ENCODE measurements at regions not wholly inside any gene's neighbourhood (a gene's known extent, or its start where the extent isn't known, plus 50 kb on each side); places are given as distances from the start of the nearest gene placed in this dataset.

DNA sequence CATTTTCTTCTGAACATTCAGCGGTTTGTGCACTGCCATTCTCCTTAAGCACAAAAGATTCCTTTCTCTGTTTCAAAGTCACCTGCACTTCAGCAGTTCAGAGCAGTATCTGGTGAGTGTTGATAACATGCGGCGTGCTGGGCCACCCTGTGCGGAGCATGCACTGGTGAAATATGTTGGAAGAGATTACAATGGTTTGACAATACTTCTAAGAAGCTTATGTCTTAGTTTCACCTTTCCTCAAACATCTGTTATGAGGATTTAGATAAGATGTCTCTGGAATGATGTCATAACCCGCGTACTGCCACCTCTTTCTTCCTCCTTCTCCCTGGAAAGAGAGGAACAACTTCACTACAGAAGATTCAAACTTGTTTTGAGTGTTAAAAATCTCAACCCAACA, 650.3 kb downstream of the AJAP1 start:
- DNase-seq (ENCODE audit: low read depth in 2 of 2, low spot score in 1 of 2): no peak

DNA sequence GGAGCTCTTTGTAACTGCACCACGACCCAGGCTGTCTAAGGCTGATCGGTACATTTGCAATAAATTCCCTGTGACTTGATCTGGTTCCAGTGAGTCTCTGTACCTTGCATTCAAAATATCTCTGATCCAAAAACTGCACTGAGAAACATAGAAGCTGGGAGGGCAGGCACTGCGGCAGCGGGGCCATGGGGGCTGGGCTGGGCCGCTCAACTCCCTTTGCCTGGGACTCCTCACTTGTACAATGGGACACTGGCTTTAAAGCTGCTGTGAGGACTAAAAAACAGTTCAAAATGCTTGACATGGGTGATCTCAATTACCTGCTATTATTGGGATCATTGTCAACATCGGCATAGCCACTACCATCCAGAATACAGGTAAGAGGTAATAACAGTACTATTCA, 644.0 kb downstream of the AJAP1 start:
- no peak for DNase-seq (ENCODE audit: low read depth in 2 of 2, low spot score in 1 of 2)

DNA sequence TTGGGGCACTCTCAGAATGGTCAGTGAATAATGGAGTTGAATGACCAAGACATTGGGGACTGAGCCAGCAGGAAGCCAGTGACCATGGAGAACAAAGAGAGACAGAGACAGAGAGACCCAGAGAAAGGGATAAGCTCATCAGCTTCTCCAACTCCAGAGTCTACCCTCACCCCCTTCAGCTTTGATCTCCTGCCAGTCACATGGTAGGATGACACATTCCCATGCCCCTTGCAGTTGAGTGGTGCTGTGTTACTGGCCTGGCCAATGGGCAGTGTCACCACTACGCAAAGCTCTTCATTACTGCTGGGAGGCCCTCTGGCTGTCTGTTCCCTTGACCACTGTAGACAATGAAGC, 643.5 kb downstream of the AJAP1 start:
- DNase-seq (ENCODE audit: low read depth in 2 of 2, low spot score in 1 of 2): no peak

DNA sequence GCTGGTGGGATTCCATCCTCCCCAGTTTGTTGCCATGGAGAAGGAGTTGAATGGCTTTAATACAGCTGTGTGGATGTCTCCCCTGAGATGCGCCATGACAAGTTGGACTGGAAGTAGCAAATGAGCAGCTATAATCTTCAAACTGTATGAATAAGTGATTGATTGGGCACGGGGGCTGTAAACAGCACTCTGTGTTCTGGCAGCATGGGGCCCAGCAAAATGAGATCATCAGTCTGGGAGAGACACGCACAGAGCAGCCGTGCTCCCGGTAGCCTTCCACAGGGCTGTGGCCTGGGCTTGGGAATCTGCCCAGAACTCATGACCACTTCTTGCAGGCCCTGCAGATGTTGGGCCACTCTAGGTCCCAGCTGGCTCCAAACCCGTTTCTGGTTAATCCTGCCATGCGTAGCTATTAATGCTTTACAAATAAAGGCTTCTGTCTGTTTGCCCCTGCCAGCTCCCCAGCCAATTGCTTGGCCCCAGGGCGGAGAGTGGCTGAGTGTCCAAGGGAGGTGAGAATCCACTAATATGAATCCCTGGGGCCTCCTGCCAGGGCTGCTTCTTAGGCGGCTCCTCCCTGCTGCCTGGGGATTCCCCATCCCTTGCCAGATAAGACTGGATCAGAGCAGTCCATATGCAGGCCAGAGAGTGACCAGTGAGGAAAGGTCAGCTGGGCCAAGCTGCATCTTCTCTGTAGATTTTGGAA, 642.9 kb downstream of the AJAP1 start:
- DNase-seq (ENCODE audit: low read depth in 2 of 2, low spot score in 1 of 2): no peak

DNA sequence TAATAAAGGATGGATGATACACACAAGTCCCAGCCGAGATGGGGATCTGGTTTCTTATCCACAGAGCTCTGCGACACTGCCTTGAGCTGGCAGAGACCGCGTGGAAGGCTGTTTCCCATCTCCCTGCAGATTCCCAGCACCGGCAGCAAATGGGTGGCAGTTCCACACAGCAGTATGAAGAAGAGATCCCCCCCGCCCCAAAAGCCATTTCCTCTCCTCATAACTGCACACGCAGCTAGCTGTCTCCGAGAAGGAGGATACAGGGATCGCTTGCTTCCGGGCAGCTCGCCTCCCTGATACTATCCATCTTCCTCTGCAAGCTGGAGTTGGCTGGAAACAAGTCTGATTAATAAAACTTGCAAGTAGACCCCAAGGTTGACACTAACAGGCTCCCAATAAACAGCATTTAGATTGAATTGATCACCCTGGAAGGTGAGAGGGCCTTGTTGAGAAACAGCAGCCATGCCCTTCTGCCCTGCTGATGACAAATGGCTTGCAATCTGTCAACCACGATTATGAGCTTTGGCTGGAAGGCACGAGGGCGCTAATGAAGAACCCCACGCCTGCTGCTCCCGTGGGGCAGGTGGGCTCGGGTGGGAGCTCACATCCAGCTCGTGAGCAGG, 642.3 kb downstream of the AJAP1 start:
- no peak for DNase-seq (ENCODE audit: low read depth in 2 of 2, low spot score in 1 of 2)

DNA sequence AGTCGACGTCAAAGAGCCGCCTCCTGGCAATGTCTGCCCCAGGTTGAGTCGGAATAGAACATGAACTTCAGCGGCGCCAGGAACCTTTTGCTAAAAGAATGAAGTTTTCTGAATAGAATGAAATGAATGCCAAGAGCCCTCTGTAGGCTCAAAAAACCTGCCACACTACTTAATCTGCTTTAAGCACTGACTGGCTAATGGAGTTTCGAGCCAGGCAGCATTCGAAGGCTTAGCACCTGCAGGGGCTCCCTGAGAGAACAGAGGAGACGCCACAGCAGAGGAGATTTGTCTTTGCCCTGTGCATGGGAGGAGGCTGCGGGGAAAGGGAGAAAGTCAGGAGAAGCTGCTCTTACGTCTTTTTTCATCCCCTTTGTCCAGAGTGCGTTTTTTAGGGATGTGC, 641.7 kb downstream of the AJAP1 start:
- no peak for DNase-seq (ENCODE audit: low read depth in 2 of 2, low spot score in 1 of 2)

DNA sequence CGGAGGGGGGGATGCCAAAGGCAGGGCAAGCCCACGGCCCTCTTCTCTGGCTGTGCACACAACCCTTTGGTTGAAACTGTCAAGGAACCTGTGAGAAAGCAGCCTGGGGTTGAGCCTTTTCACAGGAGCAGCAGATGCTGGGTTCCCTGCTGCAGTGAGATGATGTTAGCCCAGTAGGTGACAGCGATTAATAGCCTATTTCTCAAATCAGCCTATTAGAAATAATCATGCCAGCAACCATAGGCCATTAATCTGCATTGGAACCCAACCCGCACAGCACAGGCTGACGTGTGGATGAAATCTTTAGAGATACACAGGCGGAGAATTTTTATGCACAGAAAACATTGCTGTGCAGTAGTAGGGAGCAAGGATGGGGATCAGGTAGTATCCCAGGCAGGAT, 637.5 kb downstream of the AJAP1 start:
- DNase-seq (ENCODE audit: low read depth in 2 of 2, low spot score in 1 of 2): no peak

DNA sequence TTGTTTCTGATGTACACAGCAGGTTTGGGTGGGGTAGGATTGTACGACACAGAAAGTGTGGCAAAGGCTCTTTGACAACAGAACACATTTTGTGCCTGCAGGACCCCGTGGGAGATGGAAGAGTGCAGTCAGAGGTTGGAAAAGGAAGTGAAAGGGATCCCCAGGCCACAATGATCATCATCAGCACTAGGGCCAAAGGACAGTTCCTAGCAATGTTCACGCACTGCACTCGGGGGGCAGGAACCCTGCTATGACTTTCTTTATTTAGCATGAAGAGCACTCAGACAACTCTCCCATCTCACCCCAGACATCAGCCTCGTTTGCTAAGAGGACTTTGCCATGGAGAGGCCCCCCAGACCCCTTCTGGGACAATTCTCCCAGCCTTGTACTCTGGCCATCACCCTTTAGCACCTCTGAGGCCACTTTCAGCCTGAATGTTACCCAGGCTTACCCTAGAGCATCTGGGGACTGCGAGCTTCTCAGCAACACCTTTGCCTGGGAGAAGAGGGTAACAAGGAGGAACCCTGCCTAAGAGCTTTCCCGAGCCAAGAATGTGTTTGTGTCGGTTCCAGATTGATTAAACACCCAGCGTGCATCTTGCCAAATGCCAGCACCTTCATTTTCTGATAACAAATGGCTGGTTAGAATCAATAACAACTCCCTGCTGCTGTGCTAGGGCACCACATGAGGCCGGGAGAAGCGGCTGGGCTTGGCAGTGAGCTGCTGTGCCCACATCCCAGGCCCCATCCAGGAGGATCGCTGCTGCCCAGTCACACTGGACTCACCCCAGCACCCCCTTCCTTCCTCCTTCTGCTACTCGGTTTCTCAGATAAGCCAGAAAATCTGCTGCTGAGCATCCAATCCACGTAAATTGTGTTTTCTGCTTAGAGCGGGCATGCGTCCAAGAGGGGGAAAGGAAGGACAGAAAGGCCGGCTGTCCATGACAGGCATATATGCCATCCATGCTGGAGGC, 633.1 kb downstream of the AJAP1 start:
- no peak for DNase-seq (ENCODE audit: low read depth in 2 of 2, low spot score in 1 of 2)

DNA sequence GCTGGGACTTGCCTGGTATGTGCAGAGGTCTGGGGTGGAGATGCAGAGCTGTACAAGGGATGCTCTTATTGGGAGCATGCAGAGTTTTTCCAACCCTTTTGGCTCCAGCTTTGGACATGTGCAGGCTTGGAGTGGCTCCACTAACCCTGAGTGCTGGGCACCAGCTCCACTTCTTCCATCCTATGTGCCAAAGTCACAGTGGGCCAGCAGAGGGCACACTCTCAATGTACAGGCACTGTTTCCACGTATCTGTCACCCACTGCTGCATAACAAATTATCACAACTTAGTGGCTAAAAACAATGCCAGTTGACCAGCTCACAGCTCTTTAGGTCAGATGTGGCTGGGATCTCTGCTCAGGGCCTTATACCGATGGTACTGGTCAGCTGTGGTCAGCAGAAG, 631.8 kb downstream of the AJAP1 start:
- DNase-seq (ENCODE audit: low read depth in 2 of 2, low spot score in 1 of 2): peak in 1 of 2 donors; percentile 6

DNA sequence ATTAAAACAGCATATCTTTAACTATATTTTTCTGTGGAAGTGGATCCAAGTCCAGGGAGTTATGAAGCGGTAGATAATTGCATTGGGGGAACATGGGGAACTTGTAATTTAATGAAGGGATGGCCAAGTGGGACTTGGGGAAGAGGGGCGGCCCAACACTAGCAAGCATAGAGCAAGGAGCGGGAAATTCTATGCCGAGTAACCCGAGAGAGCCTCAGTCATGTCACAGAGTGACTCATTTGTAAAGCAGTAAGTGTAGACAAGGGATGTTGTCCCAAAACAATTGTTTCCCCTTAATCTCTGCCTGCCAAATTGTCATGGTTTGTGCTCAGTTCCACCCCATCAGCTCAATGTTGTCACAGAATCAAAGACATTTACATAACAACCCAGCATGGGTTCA, 620.1 kb downstream of the AJAP1 start:
- DNase-seq (ENCODE audit: low read depth in 2 of 2, low spot score in 1 of 2): no peak

DNA sequence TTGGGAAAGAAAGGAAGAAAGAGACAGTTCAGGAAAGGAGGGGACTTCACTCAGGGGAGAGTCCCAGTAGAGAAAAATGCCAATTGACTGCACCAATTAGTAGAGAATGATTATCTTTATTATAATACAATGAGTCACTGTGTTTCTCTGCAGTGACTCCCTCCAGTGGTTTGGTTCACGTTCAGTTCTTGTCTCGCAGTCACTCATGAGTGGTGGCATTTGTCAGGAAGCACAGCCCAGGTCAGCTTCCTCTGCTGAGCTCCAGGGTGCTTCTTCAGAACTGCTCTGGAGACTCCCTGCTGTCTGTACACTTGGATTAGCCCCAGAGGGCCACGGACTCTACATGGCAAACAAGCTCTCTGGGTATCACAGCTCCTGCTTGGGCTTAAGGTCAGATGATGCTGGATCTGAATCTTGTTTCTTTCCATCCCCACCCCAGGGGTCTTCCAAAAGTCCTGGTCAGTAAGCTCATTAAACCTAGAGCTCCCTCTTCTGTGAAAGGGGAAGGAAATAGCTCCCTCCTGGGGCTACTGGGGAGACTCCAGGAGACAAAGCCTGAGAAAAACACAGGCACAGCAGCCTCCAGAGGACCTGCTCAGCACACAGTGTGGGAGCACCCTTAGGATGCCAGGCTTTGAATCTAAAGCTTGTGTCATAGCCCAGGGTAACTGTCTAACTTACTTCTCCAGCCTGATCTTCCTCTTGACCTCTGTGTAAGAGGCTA, 619.0 kb downstream of the AJAP1 start:
- DNase-seq (ENCODE audit: low read depth in 2 of 2, low spot score in 1 of 2): no peak

DNA sequence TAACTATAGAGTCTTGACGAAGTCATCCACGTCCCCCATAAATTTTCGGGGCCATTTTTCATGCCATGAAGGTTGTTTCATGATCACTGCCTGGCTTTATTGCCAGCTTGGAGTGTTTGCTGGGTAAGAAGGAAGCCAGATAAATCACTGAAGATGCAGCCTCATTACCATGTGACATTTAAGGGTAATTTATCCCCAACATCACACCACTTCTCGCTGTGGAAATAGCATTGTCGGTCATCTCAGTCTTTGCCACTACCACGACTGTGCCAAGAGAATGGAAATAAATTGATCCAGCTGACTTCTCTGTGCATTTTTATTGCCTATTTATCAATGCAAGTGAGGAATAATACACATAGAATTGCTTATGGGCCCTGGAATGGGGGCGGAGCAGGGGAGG, 617.9 kb downstream of the AJAP1 start:
- DNase-seq (ENCODE audit: low read depth in 2 of 2, low spot score in 1 of 2): no peak

DNA sequence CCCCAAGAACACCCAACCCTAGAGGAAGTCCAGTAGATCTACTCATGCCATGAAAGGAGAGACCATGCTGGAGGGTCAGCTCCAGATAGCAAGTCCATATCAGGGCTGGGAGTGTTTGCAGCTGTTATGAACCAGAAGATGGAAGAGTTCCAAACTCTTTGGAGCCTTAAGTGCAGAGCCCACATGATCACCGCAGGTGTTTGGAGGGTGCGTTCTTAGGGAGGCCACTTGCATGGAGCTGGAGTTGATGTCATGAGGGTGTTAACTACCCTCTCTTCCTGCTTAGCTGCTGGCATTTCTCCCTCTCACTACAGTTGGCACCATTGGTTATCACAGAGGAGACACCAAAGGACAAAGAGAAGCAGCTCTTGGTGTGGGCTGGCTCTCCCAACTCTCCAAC, 616.9 kb downstream of the AJAP1 start:
- no peak for DNase-seq (ENCODE audit: low read depth in 2 of 2, low spot score in 1 of 2)

DNA sequence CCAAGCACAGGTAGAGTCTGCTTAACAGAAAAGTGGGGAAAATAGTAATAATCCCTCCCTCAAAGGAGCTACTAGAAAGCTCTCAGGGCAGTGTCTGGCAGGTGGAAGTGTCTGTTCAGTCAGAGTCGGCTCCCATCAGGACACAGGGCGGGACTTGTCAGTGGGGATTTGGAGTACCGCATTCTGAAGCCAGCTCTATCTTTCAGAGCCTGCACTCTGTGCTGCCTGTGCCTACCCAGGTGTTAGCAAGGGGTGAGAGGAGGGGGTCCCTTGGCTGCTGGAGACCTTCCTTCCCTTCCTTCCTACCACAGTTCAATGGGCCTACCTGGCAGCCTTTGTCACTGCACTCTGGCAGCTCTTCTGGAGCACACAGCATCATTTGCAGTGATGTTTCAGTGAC, 615.5 kb downstream of the AJAP1 start:
- no peak for DNase-seq (ENCODE audit: low read depth in 2 of 2, low spot score in 1 of 2)

DNA sequence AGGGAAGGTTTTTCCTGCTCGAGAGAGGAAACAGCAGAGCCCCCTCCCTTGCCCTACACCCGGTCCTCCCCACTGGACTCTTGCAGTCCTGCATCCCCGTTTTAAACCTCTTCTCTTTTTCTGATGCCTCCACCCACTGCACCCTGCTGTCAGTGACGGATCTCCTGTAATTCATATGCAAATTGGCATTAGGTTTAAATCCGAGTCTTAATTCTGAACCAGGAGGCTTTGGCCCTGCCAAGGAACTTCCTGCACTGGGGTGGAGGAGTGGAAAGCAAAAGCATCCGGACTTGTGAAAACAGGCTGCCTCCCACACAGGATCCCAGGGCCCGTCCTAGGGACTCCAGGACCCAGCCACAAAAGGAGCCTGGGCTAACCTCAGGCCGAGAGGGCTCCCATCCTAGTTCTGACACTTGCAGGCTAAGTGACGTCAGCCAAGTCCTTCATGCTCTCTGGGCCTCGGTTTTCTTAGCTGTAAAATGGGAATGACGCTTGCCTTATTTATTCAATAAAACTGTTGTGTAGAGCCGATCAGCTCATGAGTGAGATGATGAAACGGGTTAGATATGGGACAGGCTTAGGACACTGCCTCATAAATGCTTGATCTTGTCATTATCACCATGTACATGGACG, 613.3 kb downstream of the AJAP1 start:
- DNase-seq (ENCODE audit: low read depth in 2 of 2, low spot score in 1 of 2): no peak

DNA sequence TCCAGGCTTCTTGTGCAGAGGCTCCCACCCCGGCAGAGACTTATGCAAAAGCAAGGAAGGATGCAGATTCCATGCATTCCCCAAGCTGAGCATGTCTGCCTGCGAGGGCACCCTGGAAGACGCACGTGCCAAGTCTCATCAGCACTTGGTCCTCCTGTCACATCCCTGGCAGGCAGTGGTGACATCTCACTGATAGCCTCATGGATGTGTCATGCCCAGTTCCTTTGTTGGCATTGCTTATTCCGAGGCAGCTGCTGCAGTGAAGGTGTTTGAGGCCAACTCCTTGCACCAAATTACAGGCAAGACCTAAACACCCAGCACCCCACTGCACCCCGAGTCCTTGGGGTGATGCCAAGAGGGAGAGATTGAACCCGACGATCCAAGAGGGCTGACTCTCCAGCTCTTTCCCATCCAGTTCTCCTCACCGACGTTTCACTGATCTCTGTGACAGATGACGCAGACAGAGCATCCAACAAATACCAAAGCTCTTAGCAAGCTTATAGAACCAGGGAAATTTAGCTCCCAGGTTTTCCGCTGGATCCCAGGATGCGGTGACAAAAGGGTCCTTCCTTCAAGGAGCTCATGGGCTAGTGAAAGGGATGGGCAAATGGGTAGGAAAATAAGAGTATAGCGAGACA, 611.1 kb downstream of the AJAP1 start:
- DNase-seq (ENCODE audit: low read depth in 2 of 2, low spot score in 1 of 2): no peak

DNA sequence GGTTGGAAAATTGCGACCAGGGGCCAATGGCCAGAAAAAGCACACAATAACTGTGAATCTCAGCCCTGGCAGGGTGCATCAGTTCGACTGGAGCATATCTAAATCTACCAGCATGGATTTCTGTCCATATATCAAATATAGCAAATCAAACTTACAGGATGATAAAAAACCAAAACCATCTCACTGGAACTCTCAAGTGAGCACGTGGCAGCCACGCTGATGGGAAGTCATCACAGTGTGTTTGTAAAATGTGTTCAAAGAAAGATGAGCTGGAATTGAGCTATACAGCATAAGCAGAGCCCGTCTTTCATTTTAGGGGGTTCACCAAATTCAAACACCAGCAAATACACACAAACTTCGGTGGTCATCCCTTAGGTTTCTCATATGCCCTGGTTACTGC, 610.1 kb downstream of the AJAP1 start:
- no peak for DNase-seq (ENCODE audit: low read depth in 2 of 2, low spot score in 1 of 2)

DNA sequence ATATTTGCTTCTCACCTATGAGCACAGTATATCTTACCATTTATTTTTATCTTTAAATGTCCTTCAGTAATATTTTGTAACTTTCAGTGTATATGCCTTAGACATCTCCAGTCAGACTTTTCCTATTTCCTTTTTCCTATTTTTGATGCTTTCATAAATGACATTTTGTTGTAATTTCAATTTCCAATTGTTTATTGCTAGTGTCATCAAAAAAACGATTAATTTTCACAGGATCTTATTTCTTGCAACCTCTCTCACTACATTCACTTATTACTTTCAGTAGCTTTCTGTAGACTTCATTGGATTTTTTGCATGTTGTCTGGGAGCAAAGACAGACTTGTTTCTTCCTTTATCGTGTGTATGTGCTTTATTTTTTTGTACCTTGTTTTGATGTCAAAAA, 602.4 kb downstream of the AJAP1 start:
- DNase-seq (ENCODE audit: low read depth in 2 of 2, low spot score in 1 of 2): no peak

DNA sequence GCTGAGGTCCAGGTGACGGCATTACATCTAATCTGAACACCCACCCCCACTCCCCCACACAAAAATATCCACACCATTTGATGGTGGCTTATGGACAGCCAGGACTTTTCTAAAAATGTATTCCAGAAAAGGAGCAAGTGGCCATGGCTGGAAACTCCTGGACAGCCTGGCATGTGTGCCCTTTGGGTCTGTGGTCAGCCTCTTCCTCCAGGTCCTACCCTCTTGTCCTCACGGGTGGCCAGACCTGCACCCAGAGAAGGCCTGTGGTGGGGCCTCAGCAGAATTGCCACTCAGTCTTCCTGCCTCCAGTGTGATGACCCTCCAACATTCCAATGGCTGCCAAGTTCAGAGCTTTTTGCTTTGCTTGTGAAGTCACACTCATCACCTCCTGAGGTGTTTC, 600.6 kb downstream of the AJAP1 start:
- no peak for DNase-seq (ENCODE audit: low read depth in 2 of 2, low spot score in 1 of 2)

DNA sequence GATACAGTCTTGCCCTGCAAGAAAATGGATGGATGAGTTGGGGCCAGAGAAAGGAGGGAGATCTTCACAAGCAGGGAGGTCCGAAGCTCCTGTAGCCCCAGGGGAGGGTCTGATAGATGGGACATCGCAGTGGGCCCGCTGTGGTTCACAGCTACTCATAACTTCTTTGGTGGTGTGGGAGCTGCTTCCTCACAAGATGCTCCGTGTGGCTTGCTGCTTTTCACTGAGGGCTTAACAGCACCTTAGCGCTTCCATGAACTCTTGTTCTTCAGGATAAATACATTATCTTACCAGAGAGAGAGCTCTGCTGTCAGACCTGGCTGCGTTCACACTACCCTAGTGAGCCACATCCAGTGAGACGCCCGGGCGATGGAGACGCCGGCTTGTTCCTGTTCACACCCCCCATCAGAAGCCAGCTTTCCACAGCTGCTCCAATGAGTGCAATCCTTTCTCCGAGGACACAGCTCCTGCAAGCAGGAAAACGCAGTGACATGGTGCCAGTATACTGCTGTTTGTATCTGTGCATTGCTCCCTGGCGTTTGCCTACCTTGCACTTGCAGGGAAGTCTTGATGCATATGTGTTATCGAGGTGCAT, 599.8 kb downstream of the AJAP1 start:
- DNase-seq (ENCODE audit: low read depth in 2 of 2, low spot score in 1 of 2): no peak

Data from stimulated activated CD8-positive, alpha-beta memory T cell treated with anti-CD3 and anti-CD28 coated beads, Interleukin-4, amount 100 ng/mL, for 4 hours (primary cell).